ENCODE measurements at regions not wholly inside any gene's neighbourhood (a gene's known extent, or its start where the extent isn't known, plus 50 kb on each side); places are given as distances from the start of the nearest gene placed in this dataset.

- H3K27me3 ChIP-seq: peaks cover 0 to 63% of the 10 kb centered on the region in 2 donors
- H3K27ac ChIP-seq: no peak overlapping the region
- peaks cover 0 to 15% (median 0%) of the 10 kb centered on the region in 3 donors for H3K9me3 ChIP-seq
- TF ChIP-seq CTCF (IDR thresholded peaks at IDR 0.05): no peak
- H3K36me3 ChIP-seq: no peaks in the 10 kb centered on the region
- DNase-seq: no peak
- H3K4me3 ChIP-seq: no peak overlapping the region
- H3K4me1 ChIP-seq: no peaks in the 10 kb centered on the region
- intact Hi-C loops (cut with DNase I; ENCODE audit: low total_unique reads): no loop called here
Observed at GRCh38 chr3:127337911-127338531, 50.2 kb upstream of the PRR20G start.
